H7 (cell line): ENCODE measurements at regions not wholly inside any gene's neighbourhood (a gene's known extent, or its start where the extent isn't known, plus 50 kb on each side); places are given as distances from the start of the nearest gene placed in this dataset.
"Not testable (repeated sequence)": the region's sequence is repeated elsewhere in the genome, so short reads cannot be mapped to it uniquely, and the experiment has no call there.

Source experiments
- DNase-seq: peaks from one replicate; pipeline ENCODE4 v3.0.0; 2012
- H3K27me3 ChIP-seq: 2 replicates; pipeline ENCODE4 v1.6.0; 2011; ENCODE audit warnings: mild to moderate bottlenecking, low read length; ENCODE audit not compliant: control insufficient read depth, insufficient read depth
- H3K36me3 ChIP-seq: replicated peaks from 2 replicates; pipeline ENCODE4 v1.5.1; 2011; ENCODE audit warnings: low read length; ENCODE audit not compliant: control insufficient read depth, insufficient read depth
- H3K4me3 ChIP-seq: 2 replicates; pipeline ENCODE4 v1.5.1; 2011; ENCODE audit warnings: low read depth, mild to moderate bottlenecking, control low read depth, low read length, moderate library complexity; ENCODE audit not compliant: insufficient read depth

DNA sequence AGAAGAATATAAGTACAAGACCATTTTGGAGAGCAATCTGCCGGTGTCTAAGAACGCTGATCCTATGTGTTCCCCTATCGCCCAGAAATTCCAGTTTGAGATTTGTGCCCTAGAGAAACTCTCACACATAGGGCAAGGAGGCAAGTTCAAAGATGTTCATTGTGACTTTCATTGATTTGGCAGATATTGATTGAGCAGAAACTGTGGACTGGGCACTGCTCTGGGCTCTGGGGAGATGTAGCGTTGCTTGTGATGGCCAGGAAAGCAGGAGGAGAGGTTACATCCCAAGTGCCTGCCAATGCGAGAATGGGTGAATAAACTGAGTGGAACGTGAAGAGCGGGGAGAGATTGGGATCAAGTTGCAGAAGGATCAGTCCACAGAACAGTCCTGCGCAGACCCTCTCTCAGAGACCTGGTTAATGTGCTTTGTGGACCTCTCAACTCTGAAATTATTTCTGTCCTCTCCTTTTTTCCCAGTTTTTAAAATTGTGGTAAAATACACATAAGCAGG, 123.9 kb upstream of the PEG3 start:
- no peaks in the 10 kb centered on the region for H3K36me3 ChIP-seq
- DNase-seq, result no peak
- H3K27me3 ChIP-seq, result no peaks in the 10 kb centered on the region
- no peak overlapping the region for H3K4me3 ChIP-seq

DNA sequence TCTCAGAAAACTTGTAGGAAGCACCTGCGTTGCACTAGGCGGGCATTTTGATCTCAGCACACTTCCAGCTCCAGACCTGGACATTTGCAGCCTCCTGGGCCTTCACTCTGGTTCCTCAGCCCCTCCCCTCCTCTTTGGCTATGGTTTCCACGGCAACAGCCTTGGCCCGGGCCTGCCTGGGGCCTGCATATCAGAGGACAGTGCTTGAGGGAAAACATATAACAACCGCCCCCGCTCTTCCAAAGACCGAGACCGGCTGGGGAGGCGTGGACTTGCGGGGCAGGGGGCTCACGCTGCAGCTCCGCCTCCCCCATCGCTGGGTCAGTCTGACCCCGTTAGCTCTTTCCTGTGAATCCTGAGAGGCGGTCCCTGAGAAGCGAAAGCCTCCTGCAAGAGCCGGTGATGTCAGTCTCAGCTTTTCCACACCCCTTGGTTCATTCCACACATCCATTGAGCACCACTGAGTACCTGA, 125.7 kb upstream of the PEG3 start:
- no peaks in the 10 kb centered on the region for H3K27me3 ChIP-seq
- no peak for DNase-seq
- no peaks in the 10 kb centered on the region for H3K36me3 ChIP-seq
- H3K4me3 ChIP-seq, result no peak overlapping the region

DNA sequence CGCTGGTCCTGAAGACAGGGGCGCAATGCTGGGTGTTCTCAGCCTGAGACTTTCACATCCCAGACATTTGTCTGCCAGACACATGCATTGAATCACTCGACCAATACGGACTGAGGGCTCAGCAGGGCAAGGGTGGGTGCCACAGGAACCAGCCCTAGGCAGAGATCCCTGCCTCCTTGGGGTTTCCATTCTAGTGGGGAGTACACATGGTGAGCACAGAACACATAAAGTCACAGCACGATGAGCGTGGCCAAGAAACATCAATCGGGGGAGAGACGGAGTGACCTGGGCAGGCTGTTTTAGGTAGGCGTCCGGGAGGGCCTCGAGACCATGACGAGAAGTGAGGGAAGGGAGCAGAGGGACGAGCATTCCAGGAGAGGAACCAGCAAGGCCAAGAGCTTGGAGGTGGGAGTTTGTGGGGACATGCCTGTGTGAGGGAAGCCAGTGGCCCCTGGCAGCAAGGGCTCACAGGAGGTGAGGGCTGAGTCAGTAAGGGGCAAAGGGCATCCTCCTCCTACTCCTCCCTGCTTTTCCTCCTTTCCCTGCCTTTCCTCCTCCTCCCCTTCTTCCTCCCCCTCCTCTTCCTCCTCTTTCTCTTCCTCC, 126.3 kb upstream of the PEG3 start:
- H3K27me3 ChIP-seq, result no peaks in the 10 kb centered on the region

DNA sequence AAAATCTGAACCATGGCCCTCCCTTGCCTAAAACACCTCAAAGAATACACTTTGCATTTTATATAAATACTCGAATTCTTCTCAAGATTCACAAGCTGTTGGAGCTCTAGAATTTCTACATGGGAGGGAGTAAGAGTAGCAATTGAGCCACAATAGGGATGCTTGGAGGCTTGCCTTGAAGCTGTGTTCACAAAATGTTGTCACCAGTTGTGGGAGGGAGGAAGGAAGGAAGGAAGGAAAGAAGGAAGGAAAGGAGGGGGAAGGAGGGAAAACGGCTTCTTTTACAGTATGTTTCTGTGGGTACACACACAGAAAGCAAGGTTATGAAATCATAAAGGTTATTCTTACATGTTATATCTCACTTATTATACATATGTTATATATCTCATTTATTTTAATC, 128.6 kb upstream of the PEG3 start:
- Histone ChIP-seq H3K4me3 (no peak overlapping the region), H3K36me3 (no peaks in the 10 kb centered on the region), H3K27me3 (no peaks in the 10 kb centered on the region)
- no peak for DNase-seq

More for the DNA sequence above, 126.3 kb upstream of the PEG3 start:
- no peak for DNase-seq
- Histone ChIP-seq H3K4me3 (no peak overlapping the region), H3K36me3 (no peaks in the 10 kb centered on the region)

DNA sequence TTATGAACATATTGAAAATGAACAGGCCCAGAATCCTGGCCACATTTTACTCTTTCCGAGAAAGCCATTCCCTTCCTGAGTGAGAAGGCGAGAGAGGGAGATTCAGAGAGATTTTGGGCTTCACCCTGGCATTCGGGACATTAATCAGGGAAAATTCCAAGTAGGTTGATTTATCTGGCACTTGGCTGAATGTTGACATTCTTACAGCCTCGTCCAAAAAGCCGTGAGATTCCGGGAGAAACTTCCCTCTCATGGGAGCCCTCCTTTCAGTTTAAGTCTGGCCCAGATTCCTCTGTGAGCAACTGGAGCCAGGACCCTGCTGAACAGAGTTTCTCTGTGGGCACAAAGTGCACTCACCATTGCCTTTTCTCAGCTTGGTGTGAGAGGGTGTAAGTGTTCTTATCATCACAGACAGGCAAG, 129.2 kb upstream of the PEG3 start:
- Histone ChIP-seq H3K27me3 (no peaks in the 10 kb centered on the region), H3K4me3 (no peak overlapping the region), H3K36me3 (no peaks in the 10 kb centered on the region)
- DNase-seq, result no peak

DNA sequence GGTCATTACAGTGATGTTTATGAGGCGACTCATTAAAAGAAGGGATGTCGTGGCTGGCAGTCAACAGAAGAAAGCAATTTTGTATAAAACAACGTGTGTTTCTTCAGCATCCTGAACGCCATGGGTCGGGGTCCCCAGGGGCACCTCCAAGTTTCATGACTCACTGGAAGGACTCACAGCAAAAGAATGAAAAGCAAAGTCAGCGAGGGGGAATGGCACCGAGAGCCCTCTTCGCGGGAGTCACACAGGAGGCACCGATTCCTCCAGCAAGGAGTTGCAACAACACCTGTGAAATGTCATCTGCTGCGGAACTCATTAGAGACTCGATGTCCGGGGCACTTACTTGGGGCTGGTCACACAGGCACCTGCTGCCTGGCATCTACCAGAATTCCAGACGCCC, 130.7 kb upstream of the PEG3 start:
- Histone ChIP-seq H3K27me3 (no peaks in the 10 kb centered on the region), H3K4me3 (no peak overlapping the region), H3K36me3 (no peaks in the 10 kb centered on the region)
- DNase-seq, result no peak

DNA sequence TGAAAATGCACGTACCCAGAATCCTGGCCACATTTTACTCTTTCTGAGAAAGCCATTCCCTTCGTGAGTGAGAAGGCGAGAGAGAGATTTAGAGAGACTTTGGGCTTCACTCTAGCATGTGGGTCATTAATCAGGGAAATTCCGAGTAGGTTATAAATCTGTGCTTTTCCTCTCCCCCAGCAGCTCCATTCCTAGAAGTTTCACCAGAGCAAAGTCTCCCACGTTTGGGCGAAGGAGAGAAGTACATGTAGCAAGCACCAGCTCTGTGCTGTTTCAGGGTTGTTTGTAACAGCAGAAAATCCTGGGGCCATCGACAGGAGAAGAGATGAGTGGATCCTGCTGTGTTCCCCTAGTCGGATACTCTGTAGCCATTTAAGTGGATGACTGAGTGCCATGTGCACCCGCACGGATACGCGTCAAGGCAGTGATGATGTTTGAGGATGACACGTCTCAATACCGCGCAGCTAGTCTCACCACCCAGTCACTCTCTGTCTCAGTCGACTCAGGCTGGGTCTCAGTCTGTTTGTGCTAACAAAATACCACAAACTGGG, 131.8 kb upstream of the PEG3 start:
- DNase-seq, result no peak
- no peaks in the 10 kb centered on the region for H3K27me3 ChIP-seq
- H3K4me3 ChIP-seq, result no peak overlapping the region
- no peaks in the 10 kb centered on the region for H3K36me3 ChIP-seq

DNA sequence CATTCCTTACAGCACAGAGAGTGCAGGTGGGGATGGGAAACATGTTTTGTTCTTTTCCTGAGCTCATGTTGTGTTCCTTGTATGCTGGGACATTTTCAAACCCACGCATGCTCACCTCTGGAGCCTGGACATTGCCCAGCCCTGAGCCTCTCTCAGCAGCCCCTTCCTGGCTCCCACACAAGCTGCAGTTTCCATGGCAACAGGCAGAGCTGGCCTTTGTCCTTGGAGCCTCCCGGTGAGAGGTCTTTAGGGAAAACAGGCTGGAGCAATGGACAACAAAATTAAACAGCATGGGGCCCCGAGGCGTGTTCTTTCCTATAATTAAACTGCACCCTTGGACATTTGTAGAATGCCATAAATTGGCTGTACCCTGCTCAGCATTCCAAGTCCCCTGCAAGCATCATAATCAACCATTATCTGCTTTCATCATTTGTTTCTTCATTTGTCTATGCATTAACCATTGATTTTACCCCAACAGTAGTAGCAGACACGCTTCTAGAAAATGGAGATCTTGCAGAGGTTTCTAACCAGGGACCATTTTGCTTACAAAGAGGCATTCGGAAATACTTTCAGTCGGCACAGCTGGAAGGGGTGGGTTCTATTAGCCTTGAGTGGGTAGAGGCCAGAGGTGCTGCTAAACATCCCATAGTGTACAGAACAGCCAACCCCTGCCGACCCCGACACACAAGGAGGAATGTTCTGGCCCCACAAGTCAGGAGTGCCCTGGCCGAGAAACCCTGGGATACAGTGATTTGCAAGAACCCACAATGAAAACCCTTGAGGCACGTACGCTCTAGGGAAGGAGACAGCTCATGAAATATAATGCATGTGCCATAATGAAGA, 133.4 kb upstream of the PEG3 start:
- Histone ChIP-seq H3K36me3 (no peaks in the 10 kb centered on the region), H3K27me3 (no peaks in the 10 kb centered on the region), H3K4me3 (no peak overlapping the region)
- DNase-seq, result no peak

DNA sequence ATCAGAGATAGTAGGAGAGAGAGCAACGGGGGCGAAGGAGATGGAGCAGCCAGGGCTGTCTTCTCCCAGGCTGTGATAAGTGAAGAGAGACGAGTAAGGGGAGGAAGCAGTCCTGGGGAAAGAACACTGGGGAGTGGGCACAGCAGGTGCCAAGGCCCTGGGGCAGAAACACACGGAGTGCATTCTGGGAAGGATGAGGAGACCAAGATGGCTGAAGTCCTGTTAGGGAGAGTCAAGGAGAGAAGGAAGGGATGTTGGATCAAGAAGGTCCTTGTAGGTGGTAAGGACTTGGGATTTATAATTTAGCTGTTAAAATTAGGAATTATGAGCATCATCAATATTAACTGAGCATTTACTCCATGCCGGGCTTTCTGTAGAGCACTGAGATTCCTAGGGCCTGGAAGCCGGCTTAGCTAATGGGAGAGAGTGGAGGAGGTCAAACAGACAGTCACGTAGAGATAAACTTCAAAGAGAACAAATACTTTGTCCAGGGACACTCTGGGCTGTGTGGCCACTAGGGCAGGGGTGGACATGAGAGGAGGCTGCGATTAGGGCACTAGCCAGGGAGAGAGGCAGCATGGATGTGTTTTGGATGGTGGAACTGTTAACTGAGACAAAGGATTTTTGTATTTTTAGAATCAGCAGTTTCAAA, 134.2 kb upstream of the PEG3 start:
- DNase-seq, result no peak
- H3K4me3 ChIP-seq, result no peak overlapping the region
- H3K36me3 ChIP-seq, result no peaks in the 10 kb centered on the region
- no peaks in the 10 kb centered on the region for H3K27me3 ChIP-seq

DNA sequence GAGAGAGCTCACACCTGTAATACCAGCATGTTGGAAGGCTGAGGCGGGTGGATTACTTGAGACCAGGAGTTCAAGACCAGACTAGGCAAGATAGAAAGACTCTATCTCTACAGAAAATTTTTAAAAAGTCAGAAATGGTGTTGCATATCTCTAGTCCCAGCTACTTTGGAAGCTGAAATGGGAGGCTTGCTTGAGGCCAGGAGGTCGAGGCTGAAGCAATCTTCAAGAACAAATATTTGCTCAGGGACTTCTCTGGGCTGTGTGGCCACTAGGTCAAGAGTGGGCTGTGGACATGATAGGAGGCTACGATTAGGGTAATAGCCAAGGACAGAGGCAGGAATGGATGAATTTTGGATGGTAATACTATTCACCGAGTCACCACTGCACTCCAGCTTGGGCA, 135.8 kb upstream of the PEG3 start:
- no peak overlapping the region for H3K4me3 ChIP-seq
- no peaks in the 10 kb centered on the region for H3K36me3 ChIP-seq
- H3K27me3 ChIP-seq, result no peaks in the 10 kb centered on the region
- no peak for DNase-seq

DNA sequence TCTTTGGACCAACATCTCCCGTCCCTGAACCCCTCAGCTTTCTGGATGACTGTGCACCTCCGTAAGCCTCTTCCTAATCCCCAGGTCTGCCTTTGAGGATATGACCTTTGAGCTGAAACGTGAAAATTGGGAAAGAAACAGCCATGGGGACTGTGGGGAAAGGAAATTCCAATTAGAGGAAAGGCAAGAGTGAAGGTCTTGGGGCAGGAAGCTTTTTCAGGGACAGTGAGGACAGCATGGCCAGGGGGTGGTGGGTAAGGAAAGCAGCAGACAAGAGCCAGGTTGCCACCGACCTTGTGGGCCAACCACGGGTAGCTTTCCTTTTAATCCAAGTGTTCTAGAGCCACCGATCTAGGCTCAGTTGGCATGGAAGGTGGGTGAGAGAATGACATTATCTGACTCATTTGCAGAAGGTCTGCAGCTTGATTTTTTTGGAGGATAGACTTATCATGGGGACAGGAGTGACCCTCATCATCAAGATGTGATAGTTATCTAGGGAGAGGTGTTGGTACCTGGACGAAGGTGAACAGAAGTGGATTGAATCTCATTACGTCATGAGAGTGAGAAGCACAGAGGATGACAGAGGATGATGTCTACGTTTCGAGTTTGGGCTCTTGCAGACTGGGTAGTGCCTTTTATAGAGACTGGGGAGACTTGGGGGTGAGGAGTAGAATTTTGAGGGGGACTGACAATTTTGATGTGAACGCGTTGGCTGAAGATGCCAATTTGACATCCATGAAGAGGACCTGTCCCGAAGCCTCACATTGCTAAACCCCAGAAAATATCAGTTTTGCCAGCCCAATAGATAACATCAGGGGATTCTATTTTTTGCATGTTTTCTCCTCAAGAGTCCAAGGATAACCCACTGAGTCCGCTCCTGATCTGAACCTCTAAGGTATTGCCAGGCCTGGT, 136.7 kb upstream of the PEG3 start:
- no peak for DNase-seq
- no peaks in the 10 kb centered on the region for H3K27me3 ChIP-seq
- H3K4me3 ChIP-seq, result no peak overlapping the region
- no peaks in the 10 kb centered on the region for H3K36me3 ChIP-seq

DNA sequence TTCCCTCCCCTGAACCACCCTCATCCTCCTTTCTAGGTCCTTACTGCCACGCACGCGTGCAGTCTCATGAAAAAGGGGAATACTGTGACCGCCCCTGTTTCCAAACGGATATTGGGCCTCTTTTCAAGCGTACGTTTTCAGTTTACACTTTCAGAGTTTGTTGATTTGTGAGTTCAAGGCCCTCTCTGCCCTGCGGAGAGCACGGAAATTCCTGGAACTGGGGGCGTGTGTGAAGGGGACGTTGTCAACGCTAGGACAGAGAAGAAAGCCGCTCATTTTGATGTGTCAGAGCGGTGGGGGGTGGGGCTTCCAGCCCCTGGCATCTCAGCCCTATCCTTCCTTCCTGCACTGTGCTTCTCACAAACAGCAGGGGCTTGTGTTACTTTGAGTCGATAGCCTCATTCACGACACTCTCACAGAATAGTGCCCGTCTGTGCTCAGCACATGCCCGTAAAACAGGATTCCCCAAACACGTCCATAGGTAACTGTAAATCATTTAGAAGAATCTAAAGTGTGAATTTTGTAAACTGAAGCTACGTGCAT, 137.6 kb upstream of the PEG3 start:
- Histone ChIP-seq H3K36me3 (no peaks in the 10 kb centered on the region), H3K4me3 (no peak overlapping the region), H3K27me3 (no peaks in the 10 kb centered on the region)
- DNase-seq, result no peak

DNA sequence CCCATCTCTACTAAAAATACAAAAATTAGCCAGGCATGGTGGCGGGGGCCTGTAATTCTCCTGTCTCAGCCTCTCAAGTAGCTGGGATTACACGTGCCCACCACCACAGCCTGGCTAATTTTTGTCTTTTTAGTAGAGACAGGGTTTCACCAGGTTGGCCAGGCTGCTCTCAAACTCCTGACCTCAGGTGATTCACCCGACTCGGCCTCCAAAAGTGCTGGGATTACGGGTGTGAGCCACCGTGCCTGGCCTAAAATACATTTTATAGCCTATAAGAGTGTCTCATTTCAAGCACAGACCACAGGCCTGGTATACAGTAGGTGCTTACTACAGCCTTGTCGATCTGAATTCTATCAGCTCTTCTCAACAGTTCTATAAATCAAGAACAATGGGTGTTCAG, 139.5 kb upstream of the USP29 start:
- H3K36me3 ChIP-seq, H3K27me3 ChIP-seq, DNase-seq, H3K4me3 ChIP-seq: not testable (repeated sequence)

DNA sequence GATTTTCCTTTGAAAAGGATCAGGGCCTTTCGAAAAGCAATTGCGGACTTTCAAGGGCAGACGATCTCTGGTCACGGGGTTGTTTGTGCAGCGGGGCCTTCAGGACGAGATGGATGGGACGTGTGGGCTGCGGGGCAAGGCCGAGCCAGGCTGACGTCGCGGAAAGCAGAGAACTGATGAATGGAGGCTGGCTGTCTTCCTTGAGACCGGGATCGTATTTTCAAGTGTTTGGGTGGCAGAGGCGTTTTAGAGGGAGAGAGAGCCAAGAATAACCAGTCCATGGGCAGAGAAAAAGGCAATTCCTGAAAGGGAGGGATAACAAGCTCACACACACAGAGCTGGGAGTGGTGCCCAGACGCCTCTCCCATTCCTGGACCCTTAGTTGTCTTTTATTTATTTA, 138.9 kb upstream of the USP29 start:
- Histone ChIP-seq H3K36me3 (no peaks in the 10 kb centered on the region), H3K4me3 (no peak overlapping the region), H3K27me3 (no peaks in the 10 kb centered on the region)
- no peak for DNase-seq
